GM12878 (cell line): ENCODE measurements at regions not wholly inside any gene's neighbourhood (a gene's known extent, or its start where the extent isn't known, plus 50 kb on each side); places are given as distances from the start of the nearest gene placed in this dataset.

Source experiments
- ATAC-seq: fragments of 200-7000 bp; cut with Tn5 transposase; 3 replicates; pipeline ENCODE4 v1.9.1; 2020; ENCODE audit warnings: mild to moderate bottlenecking, moderate library complexity
- BruUV-seq: library from RNA; stranded (reverse); fragments of 400-500 nt; replicated peaks from 2 replicates; lab custom pipeline; 2021; lab: Mats Ljungman, UMichigan
- CTCF ChIA-PET: fragments of 300-600 bp; sonication (Branson Sonifier 250); formaldehyde crosslinking; extraction: SDS; loops from one replicate; lab custom pipeline; 2021; ENCODE audit warnings: inconsistent platforms; lab: Yijun Ruan, JAX
- POLR2A ChIA-PET: fragments of 350-600 bp; formaldehyde crosslinking; extraction: SDS; loops from one replicate; lab custom pipeline; 2021; ENCODE audit warnings: inconsistent platforms; lab: Charles Lee
- RAD21 ChIA-PET: fragments of 300-600 bp; sonication (Branson Sonifier 250); formaldehyde crosslinking; loops from one replicate; lab custom pipeline; 2023; ENCODE audit warnings: antibody characterized with exemption; ENCODE audit not compliant: unreplicated experiment; lab: Charles Lee
- SMC1A ChIA-PET: fragments of 300-600 bp; sonication (Branson Sonifier 250); formaldehyde crosslinking; loops from one replicate; lab custom pipeline; 2023; ENCODE audit not compliant: unreplicated experiment, uncharacterized antibody; lab: Charles Lee
- DNase-seq: peaks from one replicate; pipeline ENCODE4 v3.0.0-alpha.2; 2011; ENCODE audit warnings: low read depth, low spot score
- FAIRE-seq: peaks from 3 replicates; lab custom pipeline; 2011; peaks lifted over from hg19 to GRCh38; lab: Jason Lieb, UNC
- H2AFZ ChIP-seq: 2 replicates; pipeline ENCODE4 v1.6.0; 2011; ENCODE audit warnings: low read depth, low read length, control low read depth; ENCODE audit not compliant: control insufficient read depth
- H3K27ac ChIP-seq: 2 replicates; pipeline ENCODE4 v1.5.1; 2011; ENCODE audit warnings: control low read depth; ENCODE audit not compliant: control insufficient read depth, insufficient read depth
- H3K27me3 ChIP-seq, 2 experiments: replicated peaks in 1 of 2; 2 replicates each; pipeline versions ENCODE4 v1.6.0 to v1.6.1; 2011; ENCODE audit warnings: low read length in 1 of 2; ENCODE audit not compliant: control insufficient read depth in 2 of 2, insufficient read depth in 2 of 2
- H3K36me3 ChIP-seq, 2 experiments: 2 replicates each; pipeline ENCODE4 v1.5.1; 2011; ENCODE audit warnings: low read length in 1 of 2; ENCODE audit not compliant: control insufficient read depth in 2 of 2, insufficient read depth in 2 of 2
- H3K4me1 ChIP-seq: 2 replicates; pipeline ENCODE4 v1.6.1; 2011; ENCODE audit warnings: mild to moderate bottlenecking, low read length, moderate library complexity, mixed read lengths; ENCODE audit not compliant: control insufficient read depth, insufficient read depth
- H3K4me2 ChIP-seq: 2 replicates; pipeline ENCODE4 v1.6.0; 2011; ENCODE audit warnings: control low read depth; ENCODE audit not compliant: control insufficient read depth, insufficient read depth
- H3K4me3 ChIP-seq: fragments of 200-600 bp; sonication (generic); 2 replicates; pipeline ENCODE4 v1.5.1; 2016
- H3K79me2 ChIP-seq: 2 replicates; pipeline ENCODE4 v1.6.0; 2011; ENCODE audit warnings: low read length; ENCODE audit not compliant: control insufficient read depth, insufficient read depth
- H3K9ac ChIP-seq: 2 replicates; pipeline ENCODE4 v1.8.0; 2011; ENCODE audit warnings: low read length, control low read depth, mixed read lengths; ENCODE audit not compliant: control insufficient read depth, insufficient read depth
- H3K9me3 ChIP-seq: replicated peaks from 3 replicates; pipeline ENCODE4 v1.5.1; 2011; ENCODE audit warnings: mild to moderate bottlenecking, low read length; ENCODE audit not compliant: control insufficient read depth, insufficient read depth
- H4K20me1 ChIP-seq: 2 replicates; pipeline ENCODE4 v1.6.0; 2011; ENCODE audit not compliant: control insufficient read depth, insufficient read depth
- ATF7 ChIP-seq: fragments of 450-650 bp; IDR thresholded peaks from 2 replicates; pipeline ENCODE4 v1.6.1; 2016; ENCODE audit warnings: low read depth, mild to moderate bottlenecking
- FOXK2 ChIP-seq: fragments of 450-650 bp; IDR thresholded peaks from 2 replicates; pipeline ENCODE4 v1.6.1; 2017; ENCODE audit warnings: mild to moderate bottlenecking, moderate library complexity
- JUNB ChIP-seq: IDR thresholded peaks from 2 replicates; pipeline ENCODE4 v1.6.1; 2016; ENCODE audit warnings: antibody characterized with exemption, mild to moderate bottlenecking
- MEF2A ChIP-seq: IDR thresholded peaks from 2 replicates; pipeline ENCODE4 v1.6.1; 2011; ENCODE audit warnings: low read depth, mild to moderate bottlenecking, low read length, moderate library complexity; ENCODE audit not compliant: insufficient read depth
- MYB ChIP-seq: fragments of 150-350 bp; IDR thresholded peaks from 2 replicates; pipeline ENCODE4 v1.6.1; 2014; ENCODE audit warnings: mild to moderate bottlenecking, low read depth, low read length, borderline replicate concordance
- RAD21 ChIP-seq: IDR thresholded peaks from 2 replicates; pipeline ENCODE4 v1.6.1; 2011; ENCODE audit warnings: mild to moderate bottlenecking, low read depth, low read length, moderate library complexity; ENCODE audit not compliant: insufficient read depth
- YBX1 ChIP-seq: fragments of 450-650 bp; IDR thresholded peaks from 2 replicates; pipeline ENCODE4 v1.6.1; 2016; ENCODE audit warnings: antibody characterized with exemption
- ZBED1 ChIP-seq: IDR thresholded peaks from 2 replicates; pipeline ENCODE4 v1.6.1; 2016; ENCODE audit warnings: borderline replicate concordance
- ZNF384 ChIP-seq: IDR thresholded peaks from 2 replicates; pipeline ENCODE4 v1.6.1; 2012; ENCODE audit warnings: low read depth, mild to moderate bottlenecking, low read length, improper control_type of control experiment, borderline replicate concordance
- WGBS: methylation state at CpG from one replicate; pipeline ENCODE4 v1.1.6; 2016; ENCODE audit warnings: low lambda C conversion rate; ENCODE audit not compliant: insufficient replicate concordance, insufficient coverage; ENCODE audit errors: missing lambda C conversion rate; 5-methylcytosine and 5-hydroxymethylcytosine counted together
- in situ Hi-C: fragments of 300-500 bp; cut with MboI; formaldehyde crosslinking; loops from 9 replicates; pipeline ENCODE4 v1.14.3; 2018; ENCODE audit warnings: mixed read lengths
- intact Hi-C: fragments of 100-400 bp; cut with micrococcal nuclease; formaldehyde crosslinking; loops from one replicate; pipeline ENCODE4 v1.14.2; 2022; ENCODE audit not compliant: unreplicated experiment
- TF ChIP-seq, protein P1 (sequence below): fragments of 450-650 bp; IDR thresholded peaks from 2 replicates; pipeline ENCODE4 v1.6.1; 2016; ENCODE audit warnings: mild to moderate bottlenecking, moderate library complexity, borderline replicate concordance

DNA sequence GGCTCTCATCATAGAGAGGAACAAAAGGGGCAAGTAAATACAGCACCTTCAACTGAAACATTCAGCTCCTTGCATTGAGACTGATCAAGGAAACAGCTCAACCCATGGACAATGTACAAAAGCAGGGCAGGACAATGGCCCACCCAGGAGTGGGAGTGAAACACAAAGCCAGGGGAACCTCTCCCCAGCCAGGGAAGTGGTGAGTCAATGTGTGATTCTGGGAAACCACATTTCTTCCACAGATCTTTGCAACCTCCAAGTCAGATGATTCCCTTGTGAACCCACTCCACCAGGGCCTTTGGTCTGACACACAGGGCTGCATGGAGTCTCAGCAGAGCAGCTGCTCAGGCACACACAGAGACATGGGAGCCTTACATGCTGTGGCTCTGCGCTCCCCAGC is 294.5 kb downstream of the NR4A2 start:
- ChIA-PET SMC1A (no interaction called here), POLR2A (no interaction called here)
- WGBS: 79% methylated on average over 1 of the region's 1 CpG

More for the DNA sequence above, 294.5 kb downstream of the NR4A2 start:
- BruUV-seq: no TSS peak
- no peaks in the 10 kb centered on the region for H3K9me3 ChIP-seq
- no peaks in the 10 kb centered on the region for H3K4me1 ChIP-seq
- ChIA-PET RAD21 (interaction anchor here (0.5 kb wide), 1 partner anchor 139 kb away, joined by 4 read pairs; no protein-coding TSS in a partner anchor), CTCF (no interaction called here)
- H3K79me2 ChIP-seq: no peaks in the 10 kb centered on the region
- H3K4me2 ChIP-seq: no peak overlapping the region
- FAIRE-seq: no peak
- intact Hi-C loops: no loop called here
- H3K4me3 ChIP-seq: no peak overlapping the region
- no peak for DNase-seq
- no peak overlapping the region for H3K27ac ChIP-seq
- TF ChIP-seq MYB (no peak), RAD21 (no peak), YBX1 (no peak), ZBED1 (no peak), FOXK2 (no peak), ZNF384 (no peak), JUNB (no peak), MEF2A (no peak), ATF7 (no peak)
- TF ChIP-seq, protein P1, sequence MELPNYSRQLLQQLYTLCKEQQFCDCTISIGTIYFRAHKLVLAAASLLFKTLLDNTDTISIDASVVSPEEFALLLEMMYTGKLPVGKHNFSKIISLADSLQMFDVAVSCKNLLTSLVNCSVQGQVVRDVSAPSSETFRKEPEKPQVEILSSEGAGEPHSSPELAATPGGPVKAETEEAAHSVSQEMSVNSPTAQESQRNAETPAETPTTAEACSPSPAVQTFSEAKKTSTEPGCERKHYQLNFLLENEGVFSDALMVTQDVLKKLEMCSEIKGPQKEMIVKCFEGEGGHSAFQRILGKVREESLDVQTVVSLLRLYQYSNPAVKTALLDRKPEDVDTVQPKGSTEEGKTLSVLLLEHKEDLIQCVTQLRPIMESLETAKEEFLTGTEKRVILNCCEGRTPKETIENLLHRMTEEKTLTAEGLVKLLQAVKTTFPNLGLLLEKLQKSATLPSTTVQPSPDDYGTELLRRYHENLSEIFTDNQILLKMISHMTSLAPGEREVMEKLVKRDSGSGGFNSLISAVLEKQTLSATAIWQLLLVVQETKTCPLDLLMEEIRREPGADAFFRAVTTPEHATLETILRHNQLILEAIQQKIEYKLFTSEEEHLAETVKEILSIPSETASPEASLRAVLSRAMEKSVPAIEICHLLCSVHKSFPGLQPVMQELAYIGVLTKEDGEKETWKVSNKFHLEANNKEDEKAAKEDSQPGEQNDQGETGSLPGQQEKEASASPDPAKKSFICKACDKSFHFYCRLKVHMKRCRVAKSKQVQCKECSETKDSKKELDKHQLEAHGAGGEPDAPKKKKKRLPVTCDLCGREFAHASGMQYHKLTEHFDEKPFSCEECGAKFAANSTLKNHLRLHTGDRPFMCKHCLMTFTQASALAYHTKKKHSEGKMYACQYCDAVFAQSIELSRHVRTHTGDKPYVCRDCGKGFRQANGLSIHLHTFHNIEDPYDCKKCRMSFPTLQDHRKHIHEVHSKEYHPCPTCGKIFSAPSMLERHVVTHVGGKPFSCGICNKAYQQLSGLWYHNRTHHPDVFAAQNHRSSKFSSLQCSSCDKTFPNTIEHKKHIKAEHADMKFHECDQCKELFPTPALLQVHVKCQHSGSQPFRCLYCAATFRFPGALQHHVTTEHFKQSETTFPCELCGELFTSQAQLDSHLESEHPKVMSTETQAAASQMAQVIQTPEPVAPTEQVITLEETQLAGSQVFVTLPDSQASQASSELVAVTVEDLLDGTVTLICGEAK: no peak
- H3K36me3 ChIP-seq: no peaks in the 10 kb centered on the region
- no peak for ATAC-seq
- H2AFZ ChIP-seq: no peak overlapping the region
- H3K9ac ChIP-seq: no peak overlapping the region
- in situ Hi-C loops: no loop called here
- H4K20me1 ChIP-seq: no peaks in the 10 kb centered on the region
- H3K27me3 ChIP-seq: no peaks in the 10 kb centered on the region; a peak in 1 of 4 replicates
